ENCODE measurements at regions not wholly inside any gene's neighbourhood (a gene's known extent, or its start where the extent isn't known, plus 50 kb on each side); places are given as distances from the start of the nearest gene placed in this dataset.
"Not testable (repeated sequence)": the region's sequence is repeated elsewhere in the genome, so short reads cannot be mapped to it uniquely, and the experiment has no call there.

DNA sequence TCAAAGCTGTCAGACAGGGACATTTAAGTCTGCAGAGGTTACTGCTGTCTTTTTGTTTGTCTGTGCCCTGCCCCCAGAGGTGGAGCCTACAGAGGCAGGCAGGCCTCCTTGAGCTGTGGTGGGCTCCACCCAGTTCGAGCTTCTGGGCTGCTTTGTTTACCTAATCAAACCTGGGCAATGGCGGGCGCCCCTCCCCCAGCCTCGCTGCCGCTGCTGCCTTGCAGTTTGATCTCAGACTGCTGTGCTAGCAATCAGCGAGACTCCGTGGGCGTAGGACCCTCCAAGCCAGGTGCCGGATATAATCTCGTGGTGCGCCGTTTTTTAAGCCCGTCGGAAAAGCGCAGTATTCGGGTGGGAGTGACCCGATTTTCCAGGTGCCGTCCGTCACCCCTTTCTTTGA lies 107.1 kb upstream of the KLF12 start:
- not testable (repeated sequence) for TF ChIP-seq POLR2A (IDR thresholded peaks at IDR 0.05; ENCODE audit: extremely low read depth, insufficient read length); MYC (IDR thresholded peaks at IDR 0.05; ENCODE audit: low read depth, low read length)
- TF ChIP-seq, protein P1, sequence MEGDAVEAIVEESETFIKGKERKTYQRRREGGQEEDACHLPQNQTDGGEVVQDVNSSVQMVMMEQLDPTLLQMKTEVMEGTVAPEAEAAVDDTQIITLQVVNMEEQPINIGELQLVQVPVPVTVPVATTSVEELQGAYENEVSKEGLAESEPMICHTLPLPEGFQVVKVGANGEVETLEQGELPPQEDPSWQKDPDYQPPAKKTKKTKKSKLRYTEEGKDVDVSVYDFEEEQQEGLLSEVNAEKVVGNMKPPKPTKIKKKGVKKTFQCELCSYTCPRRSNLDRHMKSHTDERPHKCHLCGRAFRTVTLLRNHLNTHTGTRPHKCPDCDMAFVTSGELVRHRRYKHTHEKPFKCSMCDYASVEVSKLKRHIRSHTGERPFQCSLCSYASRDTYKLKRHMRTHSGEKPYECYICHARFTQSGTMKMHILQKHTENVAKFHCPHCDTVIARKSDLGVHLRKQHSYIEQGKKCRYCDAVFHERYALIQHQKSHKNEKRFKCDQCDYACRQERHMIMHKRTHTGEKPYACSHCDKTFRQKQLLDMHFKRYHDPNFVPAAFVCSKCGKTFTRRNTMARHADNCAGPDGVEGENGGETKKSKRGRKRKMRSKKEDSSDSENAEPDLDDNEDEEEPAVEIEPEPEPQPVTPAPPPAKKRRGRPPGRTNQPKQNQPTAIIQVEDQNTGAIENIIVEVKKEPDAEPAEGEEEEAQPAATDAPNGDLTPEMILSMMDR (IDR thresholded peaks at IDR 0.05; ENCODE audit: low read depth, low read length) = not testable (repeated sequence)
- TF ChIP-seq, protein P2, sequence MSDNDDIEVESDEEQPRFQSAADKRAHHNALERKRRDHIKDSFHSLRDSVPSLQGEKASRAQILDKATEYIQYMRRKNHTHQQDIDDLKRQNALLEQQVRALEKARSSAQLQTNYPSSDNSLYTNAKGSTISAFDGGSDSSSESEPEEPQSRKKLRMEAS (IDR thresholded peaks at IDR 0.05; ENCODE audit: low read depth, low read length) = not testable (repeated sequence)

Measured in NB4 (cell line).